ENCODE measurements at regions not wholly inside any gene's neighbourhood (a gene's known extent, or its start where the extent isn't known, plus 50 kb on each side); places are given as distances from the start of the nearest gene placed in this dataset.

- no peak for DNase-seq
Measured at GRCh38 chr5:165258197-165258771, 1752.9 kb downstream of the MAT2B start.

GRCh38 chr5:165260426-165260825 lies 1755.0 kb downstream of the MAT2B start:
- no peak for DNase-seq

DNA sequence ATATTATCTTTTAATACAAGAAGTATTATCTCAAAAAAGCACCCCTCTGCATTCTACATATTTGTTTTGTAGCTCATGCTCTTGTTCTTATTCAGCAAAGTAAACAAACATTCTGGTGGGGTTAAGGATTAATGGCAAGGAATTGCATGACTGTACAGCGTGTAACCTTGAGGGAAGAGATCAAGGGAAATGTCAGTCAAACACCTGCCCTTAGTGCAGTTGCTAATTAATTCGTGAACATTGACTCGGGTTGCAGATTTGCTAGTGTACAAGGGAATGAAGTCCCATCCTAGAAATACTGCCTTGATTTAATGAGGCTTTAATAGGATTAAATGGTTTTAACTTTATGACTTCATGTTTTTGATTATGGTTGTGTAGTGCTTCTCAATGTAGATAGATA lies 1758.1 kb downstream of the MAT2B start:
- no peak for DNase-seq

DNA sequence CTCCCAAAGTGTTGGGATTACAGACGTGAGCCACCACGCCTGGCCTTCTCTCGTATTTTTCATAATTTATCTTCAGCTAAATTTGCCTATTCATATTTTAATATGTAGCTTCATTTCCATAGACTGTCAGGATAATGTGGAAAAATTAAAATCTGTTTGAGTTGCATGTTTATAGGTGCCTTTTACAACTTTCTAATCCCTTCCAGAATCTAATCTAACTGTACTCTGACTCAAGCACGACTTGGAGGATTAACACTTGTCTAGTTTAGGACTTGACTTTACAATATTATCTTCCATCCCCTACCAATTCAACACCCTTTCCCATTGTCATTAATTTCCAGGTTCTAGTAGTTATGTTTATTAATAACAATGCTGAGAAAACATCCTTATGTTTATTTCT lies 1761.5 kb downstream of the MAT2B start:
- DNase-seq = no peak

DNA sequence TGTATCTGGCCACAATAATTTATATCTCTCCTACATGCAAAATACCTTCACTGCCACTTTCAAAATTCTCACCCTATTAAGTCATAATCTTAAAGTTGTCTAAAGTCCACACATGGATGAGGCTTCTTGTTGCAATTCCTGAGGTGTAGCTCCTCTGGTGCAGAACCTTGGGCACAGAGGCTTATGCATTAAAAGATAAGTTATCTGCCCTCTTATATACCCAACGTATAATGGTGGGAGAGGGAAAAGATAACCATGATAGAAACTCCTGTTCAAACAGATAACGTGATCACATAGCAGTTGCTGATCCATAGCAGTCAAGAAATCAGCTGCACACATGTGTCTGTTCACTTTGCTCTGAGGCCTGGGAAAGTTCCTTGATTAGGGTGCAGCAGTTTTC lies 1767.0 kb downstream of the MAT2B start:
- DNase-seq = no peak

- DNase-seq = no peak
Measured at GRCh38 chr5:165277661-165278060, 1772.2 kb downstream of the MAT2B start.

DNA sequence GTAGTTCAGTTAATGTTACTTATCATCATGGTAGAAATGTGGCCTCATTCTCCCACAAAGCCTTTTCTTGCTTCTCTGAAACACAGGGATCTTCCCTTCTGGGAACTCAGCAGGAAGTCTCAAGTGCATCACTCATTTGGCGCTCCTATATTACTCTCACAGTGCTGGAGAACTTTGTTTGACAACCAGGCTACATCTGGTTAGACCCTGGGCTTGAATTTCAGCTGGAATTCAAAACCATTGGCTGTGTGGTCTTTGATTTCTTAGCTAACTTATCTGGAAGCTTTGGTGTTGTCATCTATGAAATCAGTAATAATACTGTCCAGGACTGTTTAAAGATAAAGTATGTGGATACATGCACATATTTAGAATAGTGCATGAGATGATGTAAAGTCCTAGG lies 1777.1 kb downstream of the MAT2B start:
- no peak for DNase-seq

GRCh38 chr5:165286692-165287091 lies 1781.3 kb downstream of the MAT2B start:
- DNase-seq = no peak

GRCh38 chr5:165290535-165290934 lies 1785.1 kb downstream of the MAT2B start:
- no peak for DNase-seq

DNA sequence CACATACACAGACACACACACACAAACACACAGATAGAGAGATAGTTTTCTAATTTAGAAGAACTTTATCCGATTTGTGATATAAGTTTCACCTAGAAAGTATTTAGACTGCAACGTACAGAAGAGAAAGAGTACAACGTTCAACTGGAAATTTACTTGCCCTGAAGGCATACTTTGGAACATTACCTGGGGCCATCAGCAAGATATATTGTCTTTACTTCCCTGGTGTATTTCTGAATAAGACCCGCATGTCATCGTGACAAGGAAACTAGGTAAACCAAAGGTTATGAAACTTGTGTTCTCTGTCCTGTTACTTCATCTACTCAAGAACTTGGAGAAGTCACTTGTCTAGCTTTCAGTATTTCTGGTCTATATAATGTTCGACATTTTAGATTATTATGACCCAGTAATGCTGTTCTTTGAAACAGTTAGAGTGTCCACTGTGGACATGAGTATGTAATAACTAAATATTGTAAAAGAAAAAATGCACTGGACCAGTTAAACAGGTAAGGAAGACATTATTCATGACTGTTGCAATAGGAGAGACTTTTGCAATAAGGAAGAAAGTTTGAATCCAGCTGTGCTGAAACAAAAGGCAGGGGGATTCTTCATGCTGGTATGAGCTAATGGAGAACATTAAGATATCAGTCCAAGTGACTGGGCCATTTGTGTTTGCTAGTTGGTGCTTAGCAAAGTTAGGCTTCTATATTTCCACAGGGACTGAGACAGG lies 1791.1 kb downstream of the MAT2B start:
- DNase-seq = no peak

DNA sequence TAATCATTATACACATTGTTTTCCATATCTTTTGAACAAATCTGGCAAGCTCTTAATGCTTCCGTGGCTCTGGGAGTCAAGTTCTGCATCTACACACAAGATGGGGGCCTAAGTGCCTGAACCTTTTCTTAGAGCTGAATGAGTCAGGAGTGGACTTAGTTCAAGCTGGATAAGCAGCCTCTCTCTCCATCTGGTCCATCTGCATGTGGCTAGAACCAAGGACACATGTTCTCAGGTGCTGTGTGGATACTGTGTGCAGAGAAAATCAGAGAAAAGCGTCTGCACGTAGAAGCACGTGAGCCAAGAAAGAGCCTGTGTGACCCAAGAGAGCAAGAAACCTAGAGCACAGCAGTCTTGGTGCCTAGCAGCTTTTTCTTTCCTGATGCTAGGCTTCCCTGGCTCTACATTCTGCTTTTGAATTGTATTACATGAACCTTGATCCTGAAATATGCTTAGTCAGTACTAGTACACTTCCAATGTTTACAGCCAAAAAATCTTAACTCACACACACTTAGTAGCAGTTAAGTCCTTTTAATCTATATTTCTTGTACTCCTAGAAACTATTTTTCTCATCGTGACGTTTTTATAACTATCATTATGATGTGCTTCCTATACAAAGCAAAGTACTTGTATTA lies 1798.9 kb downstream of the MAT2B start:
- no peak for DNase-seq

DNA sequence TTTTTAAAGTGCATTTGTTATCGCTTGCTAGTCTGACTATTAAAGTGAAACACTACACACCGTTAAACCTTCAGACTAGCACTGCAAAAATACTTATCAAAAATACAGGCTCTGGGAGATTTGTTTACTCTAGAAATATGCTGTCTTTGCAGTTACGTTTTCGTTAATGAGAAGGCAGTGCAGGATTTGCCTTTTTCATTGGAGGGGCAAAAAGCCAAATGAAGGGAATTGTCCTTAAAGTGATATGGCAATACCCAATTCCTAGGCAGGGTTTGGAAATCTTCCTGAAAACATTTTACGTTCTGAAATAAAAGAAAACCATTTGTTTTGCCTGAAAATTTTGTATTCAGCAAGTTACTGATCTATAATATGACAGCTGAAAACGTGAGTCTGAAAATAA lies 1800.2 kb downstream of the MAT2B start:
- DNase-seq = no peak

GRCh38 chr5:165309446-165309845 lies 1804.0 kb downstream of the MAT2B start:
- no peak for DNase-seq

DNA sequence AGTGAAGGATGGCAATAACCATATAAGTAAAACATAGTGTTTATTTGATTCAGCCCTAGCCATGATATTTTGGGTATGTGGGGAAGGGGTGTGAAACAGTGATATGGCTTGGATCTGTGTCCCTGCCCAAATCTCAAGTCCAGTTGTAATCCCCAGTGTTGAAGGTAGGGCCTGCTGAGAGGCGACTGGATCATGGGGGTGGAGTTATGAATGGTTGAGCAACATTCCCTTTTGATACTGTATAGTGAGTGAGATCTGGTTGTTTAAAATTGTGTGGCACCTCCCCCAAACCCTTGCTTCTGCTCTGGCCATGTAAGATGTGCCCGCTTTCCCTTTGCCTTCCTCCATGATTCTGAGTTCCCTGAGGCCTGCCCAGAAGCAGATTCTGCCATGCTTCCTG lies 1804.6 kb downstream of the MAT2B start:
- no peak for DNase-seq

GRCh38 chr5:165321912-165322311 lies 1816.5 kb downstream of the MAT2B start:
- DNase-seq = no peak

DNA sequence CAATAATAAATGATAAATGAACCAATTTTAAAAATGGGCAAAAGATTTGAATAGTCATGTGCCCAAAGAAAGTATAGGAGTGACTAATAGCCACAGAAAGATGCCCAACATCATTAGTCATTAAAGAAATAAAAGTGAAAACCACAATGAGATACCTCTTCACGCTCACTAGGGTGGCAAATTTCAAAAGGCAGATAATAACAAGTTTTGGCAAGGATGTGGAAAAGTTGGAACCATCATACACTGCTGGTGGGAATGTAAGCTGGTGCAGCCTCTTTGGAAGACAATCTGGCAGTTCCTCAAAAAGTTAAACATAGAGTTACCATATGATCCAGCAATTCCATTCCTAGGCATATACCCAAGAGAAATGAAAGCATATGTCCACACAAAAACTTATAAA lies 1819.8 kb downstream of the MAT2B start:
- no peak for DNase-seq

DNA sequence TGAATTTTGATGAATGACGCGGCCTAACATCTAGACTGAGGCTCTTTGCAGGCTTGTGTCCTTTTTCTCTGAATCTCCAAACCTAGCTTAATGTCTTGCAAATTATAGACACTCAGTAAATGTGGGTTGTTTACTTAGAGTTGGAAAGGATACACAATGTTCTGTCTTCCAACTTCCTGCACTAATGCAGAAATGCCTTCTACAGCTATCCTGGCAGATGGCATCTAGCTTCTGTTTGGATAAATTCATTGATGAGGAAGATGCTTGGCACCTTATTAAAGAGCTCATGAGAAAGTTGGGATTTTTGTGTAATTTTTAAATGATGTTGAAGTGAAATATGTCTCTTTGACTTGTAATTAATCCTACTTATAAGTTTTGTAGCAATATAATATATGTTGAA lies 1822.2 kb downstream of the MAT2B start:
- no peak for DNase-seq

DNA sequence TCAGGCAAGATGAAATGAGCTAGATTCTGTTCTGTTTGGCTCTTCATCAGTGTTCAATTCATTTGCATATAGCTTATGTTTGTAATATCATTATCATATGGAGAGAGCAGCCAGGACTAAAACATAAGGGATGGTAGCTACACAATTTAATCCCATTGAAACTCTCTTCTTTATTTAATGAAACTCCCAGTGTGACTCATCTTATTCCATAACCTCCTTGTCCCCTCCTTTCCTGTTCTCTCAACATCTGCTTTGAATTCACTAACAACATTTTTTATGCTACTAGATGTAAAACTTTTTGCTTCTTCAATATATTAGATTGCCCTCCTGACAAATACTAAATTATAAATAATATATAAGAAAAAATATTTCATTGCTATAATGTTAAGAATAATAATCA lies 1823.4 kb downstream of the MAT2B start:
- no peak for DNase-seq

- no peak for DNase-seq
Measured at GRCh38 chr5:165333623-165334022, 1828.2 kb downstream of the MAT2B start.

GRCh38 chr5:165334201-165334600 lies 1828.8 kb downstream of the MAT2B start:
- no peak for DNase-seq

- no peak for DNase-seq
Measured at GRCh38 chr5:165349735-165350134, 1844.3 kb downstream of the MAT2B start.

- DNase-seq = no peak
Measured at GRCh38 chr5:165351342-165351741, 1845.9 kb downstream of the MAT2B start.

DNA sequence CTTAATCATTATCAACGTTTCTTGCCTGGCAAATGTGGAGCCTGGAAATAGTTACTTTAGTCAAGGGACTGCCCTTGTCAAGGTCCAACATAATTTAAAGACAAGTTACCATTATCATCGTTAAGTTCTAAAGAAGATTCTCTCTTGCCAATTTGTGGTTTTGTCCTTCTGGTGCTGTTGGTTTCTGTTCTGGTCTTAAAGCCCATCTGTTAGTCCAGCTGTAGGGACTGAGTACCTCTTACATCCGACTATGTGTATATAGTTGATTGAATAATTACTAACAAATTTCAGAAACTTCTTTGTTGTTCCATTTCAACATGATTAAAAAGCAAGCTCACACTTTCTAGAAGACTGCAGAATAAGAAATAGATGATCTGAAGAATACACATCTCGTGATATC lies 1854.9 kb downstream of the MAT2B start:
- DNase-seq = no peak

DNA sequence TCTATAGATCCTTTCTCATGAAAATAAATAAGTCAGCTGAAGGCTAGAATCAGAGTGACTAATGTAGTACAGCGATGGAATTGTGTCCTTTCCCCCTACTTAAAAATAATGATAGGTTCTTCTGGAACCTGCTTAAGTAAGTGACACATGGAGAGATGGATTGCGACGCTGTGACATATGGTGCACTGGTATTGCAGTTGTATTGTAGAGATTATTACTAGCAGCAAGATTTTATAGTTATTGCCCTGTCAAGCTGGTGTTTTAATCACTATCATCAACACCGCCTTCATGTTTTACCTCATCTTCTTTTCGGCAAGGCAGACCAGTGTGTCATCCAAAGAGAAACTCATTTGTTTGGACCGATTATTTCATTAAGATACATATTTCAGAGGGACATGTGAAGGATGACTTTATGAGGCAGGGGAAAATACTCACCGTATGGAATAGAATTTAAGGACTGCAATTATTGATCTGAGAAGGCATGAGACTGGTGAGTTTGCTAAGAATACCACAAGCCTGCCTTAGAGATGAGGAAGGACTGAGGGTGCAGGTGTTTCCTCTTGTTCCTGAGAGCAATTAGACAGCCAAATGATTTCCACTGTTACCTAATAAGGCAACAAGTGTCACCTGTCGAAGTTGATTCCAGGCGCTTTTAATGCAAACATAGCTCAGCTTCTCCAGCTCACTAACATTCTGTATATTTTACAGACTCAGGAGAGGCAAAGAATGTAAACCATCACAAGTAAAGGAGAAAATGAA lies 1855.5 kb downstream of the MAT2B start:
- DNase-seq = no peak
